HG03135 (cell line): ENCODE measurements at regions not wholly inside any gene's neighbourhood (a gene's known extent, or its start where the extent isn't known, plus 50 kb on each side); places are given as distances from the start of the nearest gene placed in this dataset.
"Not testable (repeated sequence)": the region's sequence is repeated elsewhere in the genome, so short reads cannot be mapped to it uniquely, and the experiment has no call there.

Experiments
- ATAC-seq: cut with Tn5 transposase; IDR thresholded peaks from one replicate; pipeline ENCODE4 v1.9.1; 2021; ENCODE audit warnings: mild to moderate bottlenecking, moderate library complexity; ENCODE audit not compliant: unreplicated experiment

- no peak for ATAC-seq
Measured at GRCh38 chr5:136749016-136749415, 383.7 kb upstream of the TRPC7 start.

- no peak for ATAC-seq
Measured at GRCh38 chr5:136743052-136743451, 377.7 kb upstream of the TRPC7 start.

DNA sequence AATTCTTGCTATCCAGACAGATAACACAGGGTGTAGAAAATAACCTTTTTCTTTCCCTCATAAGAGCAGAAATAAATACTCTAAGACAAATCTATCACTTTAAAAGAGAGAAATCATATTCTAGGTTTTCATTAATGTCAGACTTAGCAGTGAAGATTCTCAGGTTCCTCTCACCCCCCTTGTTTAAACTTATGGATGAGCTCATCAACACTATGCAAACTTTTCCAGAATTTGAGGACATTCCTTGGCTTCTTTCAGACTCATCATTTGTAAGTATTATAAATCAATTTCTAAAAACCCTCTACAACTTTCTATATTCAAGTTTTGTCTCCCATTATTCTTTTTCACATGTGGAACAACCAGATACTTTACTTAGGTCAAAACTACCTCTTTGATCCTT is 374.9 kb upstream of the TRPC7 start:
- ATAC-seq, result no peak

GRCh38 chr5:136739271-136739670 is 373.9 kb upstream of the TRPC7 start:
- not testable (repeated sequence) for ATAC-seq

- no peak for ATAC-seq
Measured at GRCh38 chr5:136738829-136739228, 373.5 kb upstream of the TRPC7 start.

DNA sequence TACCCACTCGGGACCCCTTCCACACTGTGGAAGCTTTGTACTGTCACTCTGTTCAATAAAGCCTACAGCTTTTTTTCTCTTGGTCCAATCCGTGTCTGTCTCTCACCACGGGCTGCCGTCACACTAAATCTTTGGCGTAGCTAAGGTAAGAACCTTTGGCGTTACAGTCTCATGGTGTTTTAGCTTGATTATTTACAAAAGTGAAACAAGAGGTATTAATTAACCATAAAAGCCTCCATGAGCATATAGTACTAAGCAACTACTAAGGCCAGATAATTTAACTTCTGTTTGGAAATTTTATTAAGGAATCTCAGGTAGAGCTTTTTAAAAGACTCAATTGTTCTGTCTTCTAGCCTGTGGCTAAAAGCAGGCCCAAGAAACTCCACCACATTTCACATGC is 370.7 kb upstream of the TRPC7 start:
- ATAC-seq, result no peak

- ATAC-seq, result not testable (repeated sequence)
Measured at GRCh38 chr5:136735611-136736010, 370.3 kb upstream of the TRPC7 start.

- ATAC-seq, result no peak
Measured at GRCh38 chr5:136734628-136735027, 369.3 kb upstream of the TRPC7 start.

GRCh38 chr5:136732751-136733150 is 367.4 kb upstream of the TRPC7 start:
- no peak for ATAC-seq

DNA sequence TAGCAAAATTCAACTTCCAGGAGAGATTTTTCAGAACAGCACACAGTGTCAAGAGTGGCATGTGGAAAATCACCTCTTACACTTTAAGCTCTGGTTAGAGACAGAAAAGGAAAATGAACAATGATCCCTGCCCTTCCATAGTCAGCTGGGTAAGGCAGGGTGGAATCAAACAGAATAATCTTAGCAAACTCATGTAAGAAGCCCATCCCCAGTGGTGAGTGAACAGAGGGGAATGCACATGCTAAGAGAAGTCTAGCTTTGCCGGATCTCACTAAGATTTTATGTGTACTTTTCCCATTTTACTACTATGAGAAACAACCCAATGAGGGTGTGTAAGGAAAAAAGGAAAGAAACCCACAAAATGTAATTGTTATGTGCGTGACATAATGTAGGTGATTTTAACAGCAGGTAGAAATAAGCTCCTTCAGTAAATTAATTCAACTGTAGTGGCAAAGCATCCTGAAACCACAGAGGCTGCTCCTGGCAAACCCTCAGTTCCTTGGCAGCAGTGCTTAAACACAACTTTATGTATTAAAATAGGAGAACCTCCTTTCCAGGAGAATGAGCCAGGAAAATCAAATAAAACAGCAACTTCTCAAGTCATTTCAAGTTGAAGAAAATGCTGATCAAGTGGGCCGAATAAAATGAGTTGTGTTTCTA is 366.0 kb upstream of the TRPC7 start:
- ATAC-seq, result no peak

DNA sequence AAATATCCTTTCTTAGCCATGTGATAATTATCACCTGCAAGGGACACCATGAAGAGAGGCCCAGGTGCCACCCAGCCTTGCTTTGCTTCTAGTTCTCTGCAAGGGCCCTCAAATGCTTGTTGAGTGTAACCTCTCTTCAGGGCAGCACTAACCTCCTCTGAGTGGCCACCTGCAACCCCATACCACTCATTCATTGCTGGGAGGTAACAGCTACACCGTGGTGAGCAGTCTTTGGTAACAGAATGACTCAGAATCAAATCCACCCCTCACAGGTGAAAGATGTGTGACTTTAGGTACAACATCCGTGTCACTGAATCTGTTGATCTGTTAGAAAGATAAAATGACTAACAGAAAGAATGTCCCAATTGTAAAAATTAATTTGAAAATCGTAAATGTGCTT is 365.1 kb upstream of the TRPC7 start:
- no peak for ATAC-seq

GRCh38 chr5:136729901-136730355 is 364.6 kb upstream of the TRPC7 start:
- ATAC-seq, result no peak

- no peak for ATAC-seq
Measured at GRCh38 chr5:136726506-136726905, 361.2 kb upstream of the TRPC7 start.

DNA sequence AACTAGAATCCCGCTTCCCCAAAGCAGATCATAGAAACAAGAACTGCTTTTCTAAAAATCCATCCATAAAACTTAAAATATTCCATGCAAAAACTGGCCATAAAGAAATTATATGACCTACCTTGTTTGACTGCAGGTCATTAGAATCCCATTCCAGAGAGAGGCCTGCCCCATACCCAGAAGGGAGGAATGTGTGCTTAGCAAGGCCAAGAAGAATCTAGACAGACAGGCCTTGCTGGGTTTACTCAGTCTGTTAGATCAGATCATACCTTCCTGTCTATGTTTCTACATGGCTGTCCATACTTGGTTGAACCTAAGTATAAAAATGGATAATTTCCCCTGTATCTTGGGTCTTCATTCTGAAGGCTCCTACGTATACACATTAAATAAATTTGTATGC is 358.8 kb upstream of the TRPC7 start:
- ATAC-seq, result no peak

DNA sequence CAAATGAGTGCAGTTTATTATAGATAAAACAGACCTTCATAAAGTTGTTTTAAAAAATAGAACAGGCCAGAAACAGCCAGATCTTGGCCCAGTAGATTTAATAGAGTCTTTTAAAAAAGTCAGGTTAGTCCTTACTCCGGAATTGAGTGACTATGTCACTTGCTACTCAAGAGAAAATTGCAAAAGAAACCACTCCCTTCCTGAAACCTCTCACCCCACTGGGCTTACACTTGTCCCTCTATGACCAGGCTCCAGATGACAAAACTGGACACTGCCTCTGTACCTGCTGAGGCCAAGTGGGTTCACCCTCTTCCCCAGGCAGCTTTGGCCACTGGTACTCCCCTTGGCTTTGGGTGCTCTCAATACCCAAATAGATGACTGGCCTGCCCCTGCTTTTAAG is 357.2 kb upstream of the TRPC7 start:
- no peak for ATAC-seq

GRCh38 chr5:136722086-136722485 is 356.7 kb upstream of the TRPC7 start:
- no peak for ATAC-seq

GRCh38 chr5:136720674-136721073 is 355.3 kb upstream of the TRPC7 start:
- no peak for ATAC-seq

- ATAC-seq, result no peak
Measured at GRCh38 chr5:136717917-136718316, 352.6 kb upstream of the TRPC7 start.

DNA sequence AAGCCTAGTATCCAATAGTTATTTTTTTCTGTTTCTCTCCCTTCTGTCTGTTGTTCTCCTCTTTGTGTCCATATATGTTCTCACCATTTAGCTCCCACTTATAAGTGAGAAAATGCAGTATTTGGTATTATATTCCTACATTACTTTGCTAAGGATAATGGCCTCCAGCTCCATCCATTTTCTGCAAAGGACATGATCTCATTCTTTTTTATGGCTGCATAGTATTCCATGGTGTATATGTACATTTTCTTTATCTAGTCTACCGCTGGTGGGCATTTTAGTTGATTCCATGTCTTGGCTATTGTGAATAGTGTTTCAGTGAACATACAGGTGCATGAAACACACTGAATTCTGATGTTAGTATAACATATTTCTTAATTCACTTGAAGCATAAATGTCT is 348.9 kb upstream of the TRPC7 start:
- ATAC-seq, result no peak

DNA sequence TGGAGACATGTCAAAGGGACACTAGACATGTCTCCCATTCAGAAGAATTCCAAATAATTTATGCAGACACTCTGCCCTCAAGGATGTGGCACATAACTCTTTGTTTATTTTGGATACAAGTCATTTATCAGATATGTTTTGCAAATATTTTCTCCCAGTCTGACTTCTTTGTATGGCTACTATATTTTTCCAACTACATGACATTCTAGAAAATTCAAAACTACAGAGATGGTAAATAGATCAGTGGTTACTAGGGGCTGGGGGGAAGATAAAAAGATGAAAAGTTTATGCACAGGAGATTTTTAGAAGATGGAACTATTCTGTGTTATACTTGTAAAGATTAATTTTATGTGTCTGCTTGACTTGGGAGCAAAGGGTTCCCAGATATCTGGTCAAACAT is 347.3 kb upstream of the TRPC7 start:
- no peak for ATAC-seq

DNA sequence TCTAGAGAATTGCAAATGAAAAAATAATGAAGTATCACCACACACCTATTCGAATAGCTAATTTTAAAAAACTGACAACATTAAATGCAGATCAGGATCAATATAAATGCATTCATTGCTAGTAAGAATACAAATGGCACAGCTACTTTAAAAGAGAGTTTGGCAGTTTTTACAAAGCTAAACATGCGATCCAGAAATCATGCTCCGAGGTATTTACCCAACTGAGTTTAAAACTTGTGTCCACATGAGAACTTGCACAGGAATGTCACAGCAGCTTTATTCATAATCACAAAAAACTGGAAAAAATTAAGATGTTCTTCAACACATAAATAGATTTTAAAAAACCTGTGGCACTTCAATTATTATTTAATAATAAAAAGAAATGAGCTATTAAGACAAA is 345.5 kb upstream of the TRPC7 start:
- ATAC-seq, result no peak

GRCh38 chr5:136703706-136704105 is 338.4 kb upstream of the TRPC7 start:
- no peak for ATAC-seq

DNA sequence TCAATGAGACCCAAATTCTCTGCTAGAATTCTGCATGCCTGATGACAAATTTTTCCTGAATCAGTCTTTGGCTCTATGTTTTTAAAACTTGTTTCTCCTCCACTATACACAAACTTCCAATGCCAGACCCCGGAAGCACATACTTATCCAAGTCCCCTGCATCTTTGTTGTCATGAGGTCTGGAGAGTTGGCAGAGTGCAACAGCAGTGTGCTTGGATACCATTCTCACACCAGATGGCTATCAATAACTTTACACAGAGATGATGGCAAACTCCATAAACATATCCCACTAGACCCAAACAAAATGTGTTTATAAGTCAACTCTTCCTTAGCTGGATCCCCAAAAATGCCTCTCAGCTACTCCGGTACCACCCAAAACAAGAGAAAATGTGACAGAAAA is 337.7 kb upstream of the TRPC7 start:
- no peak for ATAC-seq
